NCI-H345 treated with DMSO at 0.1 percent for 48 hours (cell line): ENCODE measurements at regions not wholly inside any gene's neighbourhood (a gene's known extent, or its start where the extent isn't known, plus 50 kb on each side); places are given as distances from the start of the nearest gene placed in this dataset.

Source experiments
- DNase-seq: peaks from one replicate; lab custom pipeline; 2025; ENCODE audit not compliant: unreplicated experiment; lab: John Stamatoyannopoulos, UW

DNA sequence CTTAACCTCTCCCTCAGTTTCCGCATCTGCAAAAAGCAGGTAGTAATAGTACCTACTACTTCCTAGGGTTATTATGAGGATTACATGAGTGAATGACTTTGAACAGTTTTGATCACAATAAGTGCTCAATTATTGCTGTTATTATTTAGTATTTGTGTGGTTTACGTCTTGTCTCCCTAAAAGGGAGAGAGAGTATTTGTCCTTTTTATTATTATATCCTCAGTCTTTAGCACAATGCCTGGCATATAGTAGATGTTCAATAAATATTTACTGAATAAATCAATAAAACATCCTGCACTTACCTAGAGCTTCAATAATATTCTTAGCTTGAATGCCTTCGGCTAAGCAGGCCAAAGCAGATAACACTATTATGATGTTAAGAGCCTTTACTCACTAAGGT is 160.0 kb downstream of the TANC2 start:
- no peak for DNase-seq

DNA sequence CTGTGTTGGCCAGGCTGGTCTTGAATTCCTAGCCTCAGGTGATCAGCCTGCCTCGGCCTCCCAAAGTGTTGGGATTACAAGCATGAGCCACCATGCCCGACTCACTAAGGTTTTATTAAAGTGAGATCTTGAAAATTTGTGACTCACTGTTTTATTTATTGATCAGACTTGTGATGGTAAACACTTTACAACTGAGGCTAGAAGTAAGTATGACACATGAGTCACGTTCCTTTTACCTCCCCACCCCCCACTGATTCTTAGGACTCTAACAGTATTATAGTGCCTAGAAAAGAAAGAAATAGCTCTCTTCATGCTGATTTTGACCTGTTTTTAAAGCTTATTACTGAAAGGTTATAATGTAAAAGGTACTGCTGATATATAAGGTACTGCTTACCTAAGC is 160.6 kb downstream of the TANC2 start:
- DNase-seq = no peak

DNA sequence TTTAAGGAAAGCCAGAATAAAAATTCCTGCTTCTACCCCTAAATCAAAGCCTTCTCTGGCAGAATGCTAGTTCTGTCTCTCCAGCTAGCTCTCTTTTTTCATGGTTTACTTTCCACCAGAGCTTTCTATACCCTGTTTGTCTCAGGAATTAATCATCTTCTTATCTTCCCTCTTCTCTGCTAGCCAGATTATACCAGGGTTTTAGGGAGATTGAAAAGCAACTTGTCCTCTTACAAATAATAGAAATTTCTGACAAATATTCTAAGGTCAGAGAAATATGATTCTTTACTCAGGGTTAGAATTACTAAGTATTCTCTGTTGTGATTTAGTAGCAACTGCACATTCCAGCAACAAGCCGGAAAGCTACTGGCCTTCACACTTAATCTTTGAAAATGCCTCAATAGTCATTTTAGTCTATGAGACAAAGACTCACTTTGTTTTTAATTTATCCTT is 166.4 kb downstream of the TANC2 start:
- DNase-seq = no peak

DNA sequence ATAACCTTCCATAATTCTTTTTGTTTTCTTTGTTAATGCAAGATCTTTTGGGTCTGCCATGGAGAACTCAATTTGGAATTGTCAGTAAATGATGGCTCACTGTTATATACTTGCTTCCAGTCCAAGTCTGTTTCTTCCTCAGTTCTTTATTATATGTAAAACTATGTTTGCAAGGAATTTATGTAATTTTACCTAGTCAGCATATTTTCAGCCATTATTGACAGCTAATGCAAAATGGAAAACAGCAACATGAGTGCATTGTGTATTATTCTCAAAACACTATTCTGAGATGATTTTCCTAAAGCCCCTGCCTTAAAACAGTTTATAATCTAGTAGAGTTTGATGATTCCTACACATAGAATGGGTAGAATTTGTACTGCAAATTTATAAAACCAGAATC is 167.5 kb downstream of the TANC2 start:
- no peak for DNase-seq

DNA sequence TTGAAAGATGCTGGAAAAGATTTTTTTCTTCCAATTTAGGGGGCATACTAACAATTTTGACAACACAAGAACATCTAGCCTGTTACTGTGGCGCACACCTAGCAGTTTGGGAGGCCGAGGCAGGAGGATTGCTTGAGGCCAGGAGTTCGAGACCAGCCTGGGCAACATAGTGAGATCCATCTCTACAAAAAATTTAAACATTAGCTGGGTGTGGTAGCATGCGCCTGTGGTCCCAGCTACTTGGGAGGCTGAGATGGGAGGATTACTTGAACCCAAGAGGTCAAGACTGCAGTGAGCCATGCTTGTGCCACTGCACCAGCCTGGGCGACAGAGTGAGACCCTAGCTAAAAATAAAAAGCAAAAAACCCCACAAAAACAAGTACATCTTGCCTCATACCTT is 168.8 kb downstream of the TANC2 start:
- no peak for DNase-seq

DNA sequence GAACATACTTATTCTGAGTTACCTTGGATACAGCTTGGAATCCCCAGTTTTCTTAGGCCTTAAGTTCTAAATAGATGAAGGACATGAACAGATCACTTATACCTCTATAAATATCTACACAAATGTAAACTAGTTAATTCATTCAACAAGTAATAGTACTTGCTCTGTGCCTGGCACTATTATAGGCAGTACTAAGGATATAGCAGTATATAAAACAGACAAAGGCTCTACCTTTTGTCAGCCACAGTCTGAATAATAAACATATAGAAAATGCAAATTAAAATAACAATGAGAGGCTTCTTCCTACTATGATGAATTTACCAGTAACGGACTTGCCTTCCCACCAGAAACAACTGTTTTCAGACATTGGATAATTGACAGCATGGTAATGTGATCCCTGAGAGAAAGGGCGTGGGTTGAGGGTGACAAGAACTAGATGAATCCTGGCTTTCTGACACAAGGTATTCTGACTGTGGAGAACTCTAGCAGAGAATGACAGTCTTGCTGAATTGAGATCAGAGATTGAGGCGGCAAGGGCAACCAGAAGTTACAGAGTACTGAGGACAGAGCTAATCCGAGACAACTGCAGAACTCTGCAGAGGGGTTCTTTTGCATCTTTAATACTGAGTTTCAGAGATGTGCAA is 170.5 kb downstream of the TANC2 start:
- DNase-seq = no peak

DNA sequence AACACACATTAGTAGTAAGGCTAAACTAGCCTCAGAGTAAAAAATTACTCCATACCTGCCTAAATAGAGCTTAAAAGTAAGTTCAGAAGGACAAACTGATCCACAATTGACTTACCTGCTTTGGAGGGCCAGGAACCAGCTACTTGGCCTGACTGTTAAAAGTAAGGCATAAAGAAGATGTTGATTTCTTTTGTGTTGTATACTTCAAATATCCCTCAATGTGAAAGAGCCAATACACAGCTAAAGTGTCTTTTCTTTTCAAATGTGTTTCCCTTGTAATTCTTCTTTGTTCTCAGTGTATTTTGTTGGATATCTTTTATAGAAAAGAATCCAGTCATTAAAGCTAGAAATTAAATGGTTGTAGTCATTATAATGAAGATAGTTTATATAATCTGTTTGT is 171.1 kb downstream of the TANC2 start:
- DNase-seq = no peak

DNA sequence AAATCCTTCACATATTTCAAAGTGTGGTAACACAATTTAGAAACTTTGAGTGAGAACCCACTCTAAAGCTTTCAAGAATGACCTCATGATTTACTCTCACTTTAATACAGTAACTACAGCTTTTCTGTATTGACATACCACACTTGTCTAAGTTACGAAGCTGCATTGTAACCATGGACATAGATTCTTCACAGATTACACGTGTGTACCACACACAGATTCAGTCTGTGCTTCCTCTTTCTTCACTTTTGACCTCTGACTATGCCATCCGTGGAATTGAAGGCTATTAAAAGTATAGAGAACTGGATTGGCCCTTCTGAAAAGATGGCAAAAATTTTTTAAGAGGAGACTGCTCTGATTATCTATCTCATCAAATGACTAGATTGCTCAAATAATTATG is 172.7 kb downstream of the TANC2 start:
- DNase-seq = no peak

DNA sequence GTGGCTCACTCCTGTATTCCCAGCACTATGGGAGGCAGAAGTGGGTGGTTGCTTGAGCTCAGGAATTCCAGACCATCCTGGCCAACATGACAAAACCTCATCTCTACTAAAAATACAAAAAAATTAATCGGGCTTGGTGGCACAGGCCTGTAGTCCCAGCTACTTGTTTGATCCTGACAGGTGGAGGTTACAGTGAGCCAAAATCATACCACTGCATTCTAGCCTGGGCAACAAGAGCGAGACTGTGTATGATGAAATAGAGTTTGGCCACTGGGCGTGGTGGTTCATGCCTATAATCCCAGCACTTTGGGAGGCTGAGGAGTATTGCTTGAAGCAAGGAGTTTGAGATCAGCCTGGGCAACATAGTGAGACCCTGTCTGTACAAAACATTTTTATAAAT is 173.3 kb downstream of the TANC2 start:
- DNase-seq = no peak

DNA sequence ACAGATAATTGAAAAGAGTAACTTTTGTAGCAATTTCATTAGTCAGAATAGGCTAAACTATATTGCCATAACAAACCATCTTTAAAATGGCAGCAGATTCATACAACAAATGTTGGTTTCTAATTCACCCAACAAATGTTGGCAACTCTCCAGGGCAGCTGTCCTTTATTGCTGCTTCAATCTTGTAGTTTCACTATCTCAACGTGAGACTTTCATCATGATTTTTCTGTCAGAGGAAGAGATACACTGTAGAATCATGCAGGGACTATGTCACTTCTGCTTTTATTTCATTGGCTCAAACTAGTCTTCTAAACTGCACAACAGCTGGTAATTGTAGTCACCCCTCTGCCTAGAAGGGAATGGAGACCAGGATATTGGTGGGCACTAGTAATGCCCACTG is 174.2 kb downstream of the TANC2 start:
- DNase-seq = no peak

DNA sequence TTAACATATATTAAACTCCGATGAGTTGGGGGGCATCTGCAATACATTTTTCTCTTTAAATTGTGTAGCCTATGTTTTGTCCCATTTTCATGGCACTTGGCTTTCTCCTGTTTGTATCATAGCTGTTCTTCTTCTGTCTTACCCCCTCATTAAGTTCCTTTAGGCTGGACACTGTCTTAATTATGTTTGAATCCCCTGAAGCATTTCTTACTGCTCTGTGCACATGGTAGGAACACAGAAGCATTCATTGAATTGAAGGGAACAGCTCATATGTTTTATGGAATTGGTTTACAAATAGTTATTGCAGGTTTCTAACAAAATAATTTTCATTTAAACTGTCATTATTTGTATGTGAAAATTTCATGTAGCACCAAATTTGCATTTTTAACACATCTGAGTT is 176.8 kb downstream of the TANC2 start:
- no peak for DNase-seq

DNA sequence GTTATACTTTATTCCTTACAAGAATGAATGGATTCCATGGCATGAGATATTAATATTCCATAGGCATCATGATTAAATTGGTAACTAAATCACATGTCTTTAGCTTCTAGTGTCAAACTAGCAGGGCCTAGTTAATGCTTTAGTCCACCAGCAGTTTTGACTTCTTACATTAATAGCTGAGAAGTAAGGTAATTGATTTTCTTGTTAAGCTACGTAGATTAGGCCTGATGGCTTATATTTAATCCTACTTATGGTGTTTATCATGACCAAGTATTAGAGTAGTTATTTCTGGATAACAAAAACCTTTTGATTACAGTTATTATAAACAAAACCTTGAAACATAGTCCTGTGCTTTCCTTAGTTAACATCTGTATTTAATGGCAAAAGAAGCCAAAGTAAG is 184.5 kb downstream of the TANC2 start:
- DNase-seq = no peak

DNA sequence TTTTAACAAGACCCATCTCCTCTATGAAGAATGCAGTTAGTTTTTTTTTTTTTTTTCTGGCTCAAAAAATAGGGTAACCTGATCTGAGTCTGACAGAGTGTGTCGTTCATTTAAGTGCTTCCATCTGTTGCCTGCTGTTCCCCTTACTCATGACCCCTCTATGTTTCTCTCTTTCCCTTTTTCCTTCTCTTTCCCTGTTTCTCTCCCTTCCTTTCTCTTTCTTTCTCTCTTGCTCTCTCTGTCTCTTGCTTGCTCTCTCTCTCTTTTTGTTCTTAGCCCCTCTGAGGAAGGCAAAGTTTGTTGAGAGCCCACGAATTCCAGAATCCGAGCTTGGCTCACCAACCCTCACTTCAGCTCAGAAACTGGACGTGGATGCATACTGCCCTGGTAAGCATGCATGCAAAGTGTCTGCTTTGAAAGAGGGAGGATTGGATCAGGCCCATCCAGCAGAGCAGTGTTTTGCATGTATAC is 185.0 kb downstream of the TANC2 start:
- DNase-seq = no peak

DNA sequence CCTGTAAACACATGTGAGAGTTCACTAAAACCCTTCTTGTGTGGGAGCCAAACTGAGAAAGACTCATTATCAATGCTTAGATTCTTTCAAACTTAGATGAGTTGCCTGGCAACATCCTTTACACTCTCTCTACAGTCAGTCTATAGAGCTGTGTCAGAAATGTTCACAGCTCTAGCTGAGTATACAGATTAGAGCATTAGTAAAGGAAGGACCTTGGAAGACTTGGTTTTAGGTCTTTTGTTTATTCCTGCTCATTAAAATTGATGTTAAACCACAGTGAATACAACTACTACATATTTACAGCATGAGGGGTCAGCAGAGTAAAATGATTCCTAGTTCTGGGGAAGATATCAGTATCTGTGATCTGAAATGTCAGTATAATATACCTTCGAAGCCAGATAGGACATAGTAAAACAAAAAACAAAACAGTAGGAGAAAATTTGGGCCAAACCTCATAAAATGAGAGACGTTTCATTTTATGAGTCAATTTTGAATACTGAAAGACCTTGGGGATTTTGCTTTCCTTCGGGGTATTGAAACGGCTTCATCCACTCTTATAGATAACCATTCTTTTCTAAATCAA is 186.0 kb downstream of the TANC2 start:
- no peak for DNase-seq

DNA sequence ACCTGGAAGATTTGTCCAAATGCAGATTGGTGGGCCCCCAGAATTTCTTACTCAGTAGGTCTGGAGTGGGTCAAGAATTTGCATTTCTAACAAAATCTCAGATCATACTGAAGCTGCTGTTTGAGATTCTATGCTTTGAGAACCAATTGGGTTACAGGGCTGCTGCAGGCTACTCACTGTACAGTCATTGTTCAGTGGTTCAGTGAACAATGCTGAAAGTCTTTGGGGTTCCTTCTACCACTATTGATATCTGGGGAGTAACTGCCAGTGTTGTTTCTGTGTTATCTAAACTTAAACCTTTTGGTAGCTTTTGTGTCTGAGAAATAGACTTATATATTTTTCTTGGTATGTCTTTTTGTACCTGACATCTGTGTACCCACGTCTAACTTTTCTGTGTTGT is 187.5 kb downstream of the TANC2 start:
- DNase-seq = no peak

DNA sequence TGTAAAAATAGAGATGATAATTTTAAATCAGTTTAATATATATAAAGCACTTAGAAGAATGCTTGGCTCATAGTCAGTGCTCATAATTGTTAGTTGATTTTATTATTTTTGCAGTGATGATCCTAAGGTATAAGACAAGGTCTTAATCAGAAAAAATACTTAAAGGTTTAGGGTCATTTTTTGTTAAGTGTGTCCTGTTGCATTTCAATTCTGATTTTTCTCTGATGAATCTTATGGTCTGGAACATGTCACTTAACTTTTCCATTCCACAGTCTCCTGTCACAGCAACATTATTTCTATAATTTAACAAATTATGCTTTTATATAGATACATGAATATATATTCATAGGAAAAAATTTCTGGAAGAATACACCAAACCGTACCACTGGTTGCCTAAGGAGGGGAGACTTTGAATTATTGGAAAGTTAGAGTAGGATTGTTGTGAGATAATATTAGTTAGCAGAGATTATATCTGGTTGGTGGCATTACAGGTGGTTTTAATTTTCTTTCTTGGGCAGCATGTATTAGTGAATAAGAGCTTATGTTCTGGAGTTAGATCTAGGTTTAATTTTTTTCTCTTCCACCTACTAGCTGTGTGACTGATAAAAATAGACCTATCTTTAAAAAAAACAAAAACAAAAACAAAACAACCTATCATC is 188.7 kb downstream of the TANC2 start:
- DNase-seq = no peak

DNA sequence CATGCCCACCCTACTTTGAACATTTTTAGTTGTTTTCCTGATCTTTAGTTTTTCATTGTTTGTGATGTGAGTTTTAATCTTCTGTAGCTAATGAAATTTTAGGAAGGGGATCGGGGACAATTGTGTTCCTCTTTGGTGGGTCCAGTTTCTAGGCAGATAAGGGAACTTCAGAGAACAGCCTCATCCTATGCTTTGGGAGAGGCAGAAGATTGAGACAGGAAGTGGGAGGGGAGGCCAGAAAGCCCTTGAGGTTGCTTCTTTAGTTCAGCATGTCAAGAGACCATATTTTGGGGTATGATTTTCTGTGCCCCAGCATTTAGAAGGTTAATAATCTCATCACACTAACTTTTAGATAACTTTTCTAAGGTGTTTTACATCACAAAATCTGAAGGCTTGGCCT is 191.0 kb downstream of the TANC2 start:
- DNase-seq = no peak

DNA sequence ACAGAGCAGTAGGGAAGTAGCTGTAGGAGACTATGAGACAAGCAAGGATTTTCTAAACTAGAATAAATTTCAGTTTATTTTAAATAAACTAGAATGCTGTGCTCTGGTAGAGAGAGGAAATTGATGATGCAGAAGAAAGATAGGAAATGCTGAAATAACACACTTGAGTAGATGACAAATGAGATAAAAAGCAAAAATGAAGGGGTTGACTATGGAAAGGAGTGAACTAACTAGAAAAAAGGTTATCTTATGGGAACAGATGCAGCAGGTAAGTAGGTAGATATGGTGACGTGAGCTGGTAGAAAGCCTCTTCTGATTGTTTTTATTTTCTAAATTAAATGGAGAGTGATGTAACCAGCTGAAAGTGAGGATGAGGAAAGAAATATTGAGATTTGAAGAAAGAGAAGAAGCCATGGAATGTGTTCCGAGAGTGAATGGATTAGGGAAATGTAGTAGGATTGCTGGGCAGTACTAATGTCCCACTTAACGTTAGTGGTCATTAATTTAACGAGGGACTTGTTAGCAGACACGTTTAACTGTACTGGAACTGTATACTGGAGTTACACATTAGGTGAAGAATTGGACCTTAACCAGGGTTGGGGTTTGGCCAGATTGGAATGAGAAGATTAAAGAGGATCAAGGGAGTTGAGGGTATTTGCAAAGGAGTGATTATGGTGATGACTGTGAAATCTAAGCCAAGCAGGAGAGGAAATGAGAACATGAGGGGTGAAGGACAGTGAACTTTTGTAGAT is 196.5 kb downstream of the TANC2 start:
- DNase-seq = no peak

DNA sequence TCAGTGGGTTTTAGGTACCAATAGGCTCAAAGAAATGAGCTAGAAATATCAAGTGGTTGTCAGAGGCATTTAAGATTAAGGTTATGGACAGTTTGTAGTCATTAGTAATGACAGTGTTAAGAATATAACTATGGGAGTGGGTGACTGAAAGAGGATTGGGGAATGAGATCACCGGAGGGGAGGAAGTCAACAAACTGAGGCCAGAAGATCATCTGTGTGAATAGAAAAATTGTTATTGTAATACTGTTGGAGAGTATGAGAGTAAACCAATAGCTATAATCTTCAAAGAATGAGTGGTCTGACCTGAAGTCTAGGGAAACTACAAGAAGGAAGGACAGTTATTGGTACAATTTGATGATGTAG is 197.1 kb downstream of the TANC2 start:
- DNase-seq = no peak

DNA sequence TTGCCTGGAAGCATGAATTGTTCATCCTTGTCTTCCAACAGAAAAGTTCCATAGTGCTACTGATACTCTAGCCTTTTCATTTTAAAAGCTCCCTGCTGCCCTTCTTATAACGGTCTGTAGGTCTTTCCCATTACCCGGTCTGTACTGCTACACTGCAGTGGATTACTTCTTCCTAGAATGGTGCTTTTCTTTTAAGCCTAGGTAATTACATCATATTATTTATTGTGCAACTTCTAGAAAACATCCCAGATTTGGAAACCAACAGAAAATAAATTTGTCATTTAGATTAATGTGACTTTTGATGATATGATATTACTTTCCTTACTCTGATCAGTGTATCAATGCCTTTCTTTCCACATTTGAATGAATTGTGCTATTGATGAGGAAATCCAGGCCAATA is 199.4 kb downstream of the TANC2 start:
- no peak for DNase-seq

DNA sequence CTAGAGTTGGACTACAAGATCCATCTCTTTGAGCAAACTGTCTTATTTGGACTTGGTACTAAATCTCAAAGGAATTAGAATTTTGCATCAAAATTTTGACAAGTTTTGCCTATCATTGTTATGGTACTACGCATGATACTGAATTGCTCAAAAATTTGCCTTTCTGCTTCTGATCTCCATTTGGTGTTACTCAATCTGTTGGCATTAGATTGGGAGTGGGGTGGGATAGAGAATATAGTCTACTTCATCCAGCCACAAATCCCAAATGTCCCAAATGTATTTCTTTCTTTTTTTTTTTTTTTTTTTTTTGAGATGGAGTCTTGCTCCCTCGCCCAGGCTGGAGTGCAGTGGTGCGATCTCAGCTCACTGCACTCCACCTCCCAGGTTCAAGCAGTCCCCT is 204.8 kb downstream of the TANC2 start:
- DNase-seq = no peak
